HCT116 (cell line): ENCODE measurements at regions not wholly inside any gene's neighbourhood (a gene's known extent, or its start where the extent isn't known, plus 50 kb on each side); places are given as distances from the start of the nearest gene placed in this dataset.

Experiments used
- CEBPB ChIP-seq: IDR thresholded peaks from 2 replicates; pipeline ENCODE4 v1.6.1; 2012; ENCODE audit warnings: low read depth
- EZH2 ChIP-seq: fragments of 200-600 bp; sonication (generic); IDR thresholded peaks from 2 replicates; pipeline ENCODE4 v1.6.1; 2017; ENCODE audit warnings: antibody characterized with exemption, mixed run types
- POLR2A ChIP-seq: IDR thresholded peaks from 2 replicates; pipeline ENCODE4 v1.7.0; 2011; ENCODE audit warnings: borderline replicate concordance; ENCODE audit not compliant: insufficient read depth, insufficient read length; ENCODE audit errors: extremely low read depth
- POLR2AphosphoS5 ChIP-seq: IDR thresholded peaks from 2 replicates; pipeline ENCODE4 v1.6.1; 2011; ENCODE audit warnings: mild to moderate bottlenecking, low read depth, low read length, moderate library complexity
- ZFX ChIP-seq: fragments of 450-650 bp; IDR thresholded peaks from 2 replicates; pipeline ENCODE4 v1.6.1; 2017
- TF ChIP-seq, protein P1 (sequence below), 3 experiments: fragments of 200-600 bp in 1 of 3; sonication (generic) in 1 of 3; IDR thresholded peaks in 2 of 3; conservative IDR thresholded peaks in 1 of 3; 2 replicates each; pipeline ENCODE4 v1.5.1; 2012 to 2017; ENCODE audit warnings: low read depth in 2 of 3, low read length in 2 of 3, antibody characterized with exemption in 1 of 3, borderline replicate concordance in 1 of 3, control low read depth in 1 of 3, mild to moderate bottlenecking in 1 of 3, mixed read lengths in 1 of 3, mixed run types in 1 of 3, moderate library complexity in 1 of 3; ENCODE audit not compliant: insufficient read depth in 1 of 3

DNA sequence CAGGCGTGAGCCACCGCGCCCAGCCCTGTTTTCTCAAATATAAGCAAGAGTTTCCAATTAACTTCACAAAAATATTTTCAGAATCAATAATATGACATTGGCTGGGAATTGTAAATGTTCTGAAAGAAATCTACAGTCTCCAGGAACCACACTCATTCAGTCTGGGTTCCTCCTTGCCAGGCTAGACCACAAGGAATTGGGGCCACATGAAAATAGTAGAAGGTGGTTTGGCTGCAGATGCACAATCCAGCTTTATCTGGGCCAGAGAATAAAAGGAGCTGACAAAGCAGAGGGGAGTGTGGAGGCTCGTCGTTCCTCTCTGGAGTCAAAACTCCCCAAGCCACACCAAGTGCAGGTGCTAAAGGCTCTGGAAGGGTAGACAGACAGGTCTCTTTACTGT, 92.0 kb upstream of the OSMR start:
- TF ChIP-seq POLR2A: no peak
- TF ChIP-seq, protein P1, sequence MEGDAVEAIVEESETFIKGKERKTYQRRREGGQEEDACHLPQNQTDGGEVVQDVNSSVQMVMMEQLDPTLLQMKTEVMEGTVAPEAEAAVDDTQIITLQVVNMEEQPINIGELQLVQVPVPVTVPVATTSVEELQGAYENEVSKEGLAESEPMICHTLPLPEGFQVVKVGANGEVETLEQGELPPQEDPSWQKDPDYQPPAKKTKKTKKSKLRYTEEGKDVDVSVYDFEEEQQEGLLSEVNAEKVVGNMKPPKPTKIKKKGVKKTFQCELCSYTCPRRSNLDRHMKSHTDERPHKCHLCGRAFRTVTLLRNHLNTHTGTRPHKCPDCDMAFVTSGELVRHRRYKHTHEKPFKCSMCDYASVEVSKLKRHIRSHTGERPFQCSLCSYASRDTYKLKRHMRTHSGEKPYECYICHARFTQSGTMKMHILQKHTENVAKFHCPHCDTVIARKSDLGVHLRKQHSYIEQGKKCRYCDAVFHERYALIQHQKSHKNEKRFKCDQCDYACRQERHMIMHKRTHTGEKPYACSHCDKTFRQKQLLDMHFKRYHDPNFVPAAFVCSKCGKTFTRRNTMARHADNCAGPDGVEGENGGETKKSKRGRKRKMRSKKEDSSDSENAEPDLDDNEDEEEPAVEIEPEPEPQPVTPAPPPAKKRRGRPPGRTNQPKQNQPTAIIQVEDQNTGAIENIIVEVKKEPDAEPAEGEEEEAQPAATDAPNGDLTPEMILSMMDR (IDR thresholded peaks at IDR 0.05 in 2 of 3, conservative IDR thresholded peaks at IDR 0.05 in 1 of 3; ENCODE audit: borderline replicate concordance in 1 of 3, insufficient read depth in 1 of 3, low read depth in 2 of 3, low read length in 2 of 3): no peak
- no peak for TF ChIP-seq CEBPB
- TF ChIP-seq EZH2: no peak
- TF ChIP-seq POLR2AphosphoS5: no peak
- no peak for TF ChIP-seq ZFX
